ENCODE measurements at regions not wholly inside any gene's neighbourhood (a gene's known extent, or its start where the extent isn't known, plus 50 kb on each side); places are given as distances from the start of the nearest gene placed in this dataset.
"Not testable (repeated sequence)": the region's sequence is repeated elsewhere in the genome, so short reads cannot be mapped to it uniquely, and the experiment has no call there.

GRCh38 chr1:148233250-148233649, 81.2 kb upstream of the NBPF11 start:
- H3K4me3 Mint-ChIP-seq; H3K27ac Mint-ChIP-seq; CTCF ChIA-PET; DNase-seq; H3K36me3 Mint-ChIP-seq (ENCODE audit: low read depth); intact Hi-C loops (cut with micrococcal nuclease); H3K9me3 Mint-ChIP-seq; H3K27me3 Mint-ChIP-seq (ENCODE audit: low read depth); H3K4me1 Mint-ChIP-seq (ENCODE audit: low read depth): not testable (repeated sequence)

DNA sequence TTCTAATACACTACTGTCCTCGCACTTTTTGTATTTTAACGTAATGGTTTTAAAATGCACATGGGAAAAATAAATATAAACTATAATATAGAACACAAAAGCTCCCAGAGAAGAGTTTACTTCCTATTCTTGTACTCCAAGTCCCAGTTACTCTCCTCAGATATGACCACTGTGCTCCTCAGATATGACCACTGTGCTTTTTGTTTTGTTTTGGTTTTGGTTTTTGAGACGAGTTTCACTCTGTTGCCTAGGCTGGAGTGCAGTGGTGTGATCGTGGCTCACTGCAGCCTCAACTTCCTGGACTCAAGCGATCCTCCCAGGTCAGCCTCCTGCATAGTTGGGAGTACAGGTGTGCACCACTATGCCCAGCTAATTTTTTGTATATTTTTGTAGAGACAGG, 76.8 kb upstream of the NBPF11 start:
- H3K27ac Mint-ChIP-seq; intact Hi-C loops (cut with micrococcal nuclease); DNase-seq; H3K4me3 Mint-ChIP-seq; H3K4me1 Mint-ChIP-seq (ENCODE audit: low read depth); H3K27me3 Mint-ChIP-seq (ENCODE audit: low read depth); H3K36me3 Mint-ChIP-seq (ENCODE audit: low read depth); CTCF ChIA-PET; H3K9me3 Mint-ChIP-seq: not testable (repeated sequence)

- H3K36me3 Mint-ChIP-seq (ENCODE audit: low read depth); H3K9me3 Mint-ChIP-seq; H3K27me3 Mint-ChIP-seq (ENCODE audit: low read depth); DNase-seq; H3K27ac Mint-ChIP-seq; CTCF ChIA-PET; intact Hi-C loops (cut with micrococcal nuclease); H3K4me3 Mint-ChIP-seq; H3K4me1 Mint-ChIP-seq (ENCODE audit: low read depth): not testable (repeated sequence)
Observed at GRCh38 chr1:148222399-148223159, 70.5 kb upstream of the NBPF11 start.

DNA sequence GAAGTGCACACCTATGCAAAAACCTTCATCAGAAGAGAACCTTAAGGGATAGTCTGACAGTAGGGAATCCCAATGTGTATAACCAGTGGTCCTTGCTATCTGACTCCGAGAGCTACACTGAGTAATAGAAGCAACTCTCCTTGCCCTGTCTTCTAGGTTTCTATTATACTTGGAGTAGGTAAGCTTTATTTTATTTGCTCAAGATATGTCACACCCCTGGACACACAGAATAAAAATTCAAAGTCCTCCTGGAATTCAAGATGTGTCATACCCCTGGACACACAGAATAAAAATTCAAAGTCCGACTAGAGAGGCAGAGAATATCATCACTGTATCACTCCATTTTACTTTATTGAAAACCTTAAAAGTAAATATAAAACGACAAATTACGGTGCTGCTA, 69.5 kb upstream of the NBPF11 start:
- H3K36me3 Mint-ChIP-seq (ENCODE audit: low read depth); H3K9me3 Mint-ChIP-seq; DNase-seq; H3K4me1 Mint-ChIP-seq (ENCODE audit: low read depth); H3K27me3 Mint-ChIP-seq (ENCODE audit: low read depth); H3K4me3 Mint-ChIP-seq; CTCF ChIA-PET; intact Hi-C loops (cut with micrococcal nuclease); H3K27ac Mint-ChIP-seq: not testable (repeated sequence)

GRCh38 chr1:148219229-148219628, 67.1 kb upstream of the NBPF11 start:
- H3K4me1 Mint-ChIP-seq (ENCODE audit: low read depth); H3K27me3 Mint-ChIP-seq (ENCODE audit: low read depth); H3K36me3 Mint-ChIP-seq (ENCODE audit: low read depth); DNase-seq; H3K9me3 Mint-ChIP-seq; CTCF ChIA-PET; intact Hi-C loops (cut with micrococcal nuclease); H3K4me3 Mint-ChIP-seq; H3K27ac Mint-ChIP-seq: not testable (repeated sequence)

GRCh38 chr1:148211191-148211590, 59.1 kb upstream of the NBPF11 start:
- H3K27me3 Mint-ChIP-seq (ENCODE audit: low read depth); CTCF ChIA-PET; DNase-seq; H3K36me3 Mint-ChIP-seq (ENCODE audit: low read depth); H3K4me1 Mint-ChIP-seq (ENCODE audit: low read depth); intact Hi-C loops (cut with micrococcal nuclease); H3K4me3 Mint-ChIP-seq; H3K9me3 Mint-ChIP-seq; H3K27ac Mint-ChIP-seq: not testable (repeated sequence)

DNA sequence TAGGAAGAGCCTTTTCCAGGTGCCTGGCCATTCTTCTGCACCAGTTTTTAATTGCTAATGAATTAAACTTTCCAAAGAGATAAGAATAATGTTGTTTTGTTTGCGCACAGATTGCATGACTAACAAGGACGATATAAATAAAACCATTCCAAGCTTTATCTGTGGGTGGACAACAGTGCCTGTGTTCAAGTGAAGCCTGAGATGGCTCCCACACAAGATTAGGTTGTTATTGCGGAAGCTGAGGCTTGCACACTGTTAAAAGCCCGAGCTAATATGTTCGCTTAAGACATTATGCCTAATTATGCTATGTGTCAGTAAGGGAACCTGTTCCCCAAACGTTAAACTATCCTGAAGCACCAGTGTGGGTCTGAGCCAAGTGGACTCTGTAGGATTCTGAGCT, 58.5 kb upstream of the NBPF11 start:
- H3K9me3 Mint-ChIP-seq; H3K4me3 Mint-ChIP-seq; H3K4me1 Mint-ChIP-seq (ENCODE audit: low read depth); intact Hi-C loops (cut with micrococcal nuclease); DNase-seq; H3K36me3 Mint-ChIP-seq (ENCODE audit: low read depth); CTCF ChIA-PET; H3K27ac Mint-ChIP-seq; H3K27me3 Mint-ChIP-seq (ENCODE audit: low read depth): not testable (repeated sequence)

GRCh38 chr1:148210166-148210565, 58.1 kb upstream of the NBPF11 start:
- H3K4me1 Mint-ChIP-seq (ENCODE audit: low read depth); CTCF ChIA-PET; H3K9me3 Mint-ChIP-seq; H3K27ac Mint-ChIP-seq; DNase-seq; H3K36me3 Mint-ChIP-seq (ENCODE audit: low read depth); H3K4me3 Mint-ChIP-seq; H3K27me3 Mint-ChIP-seq (ENCODE audit: low read depth); intact Hi-C loops (cut with micrococcal nuclease): not testable (repeated sequence)

- DNase-seq; H3K36me3 Mint-ChIP-seq (ENCODE audit: low read depth); intact Hi-C loops (cut with micrococcal nuclease); H3K27me3 Mint-ChIP-seq (ENCODE audit: low read depth); H3K4me1 Mint-ChIP-seq (ENCODE audit: low read depth); H3K4me3 Mint-ChIP-seq; H3K9me3 Mint-ChIP-seq; CTCF ChIA-PET; H3K27ac Mint-ChIP-seq: not testable (repeated sequence)
Observed at GRCh38 chr1:148202013-148202412, 49.9 kb upstream of the NBPF11 start.

Small RNA genes lying in the stretch of these regions (microRNA-seq; reads per million reads assigned to microRNA genes)
- gene MIR5087 (ENCODE audit: borderline microRNAs expressed, borderline replicate concordance) = 2.2 reads per million
- 1.6 reads per million for gene MIR6077 (ENCODE audit: borderline microRNAs expressed, borderline replicate concordance)

Data from activated naive CD4-positive, alpha-beta T cell treated with anti-CD3 and anti-CD28 coated beads for 36 hours (primary cell).